Epithelial cell of proximal tubule (primary cell): ENCODE measurements at regions not wholly inside any gene's neighbourhood (a gene's known extent, or its start where the extent isn't known, plus 50 kb on each side); places are given as distances from the start of the nearest gene placed in this dataset.

Source experiments
- DNase-seq: peaks from one replicate; pipeline ENCODE4 v3.0.0-alpha.2; 2011; ENCODE audit warnings: low read depth
- H3K4me3 ChIP-seq: 2 replicates; pipeline ENCODE4 v1.5.1; 2011; ENCODE audit warnings: low read depth, mild to moderate bottlenecking, low read length
- CTCF ChIP-seq: conservative IDR thresholded peaks from 2 replicates; pipeline ENCODE4 v1.5.1; 2012; ENCODE audit warnings: low read depth, mild to moderate bottlenecking, low read length

GRCh38 chr13:80862456-80862855 is 521.5 kb upstream of the SPRY2 start:
- H3K4me3 ChIP-seq: no peak overlapping the region
- TF ChIP-seq CTCF: no peak
- no peak for DNase-seq

GRCh38 chr13:80860845-80861244 is 519.9 kb upstream of the SPRY2 start:
- H3K4me3 ChIP-seq: no peak overlapping the region
- no peak for DNase-seq
- TF ChIP-seq CTCF: no peak

GRCh38 chr13:80858131-80858530 is 517.2 kb upstream of the SPRY2 start:
- no peak for TF ChIP-seq CTCF
- DNase-seq: no peak
- no peak overlapping the region for H3K4me3 ChIP-seq

- no peak for TF ChIP-seq CTCF
- no peak overlapping the region for H3K4me3 ChIP-seq
- no peak for DNase-seq
These were observed 516.4 kb upstream of the SPRY2 start for GRCh38 chr13:80857321-80857720.

GRCh38 chr13:80850771-80851170 is 509.8 kb upstream of the SPRY2 start:
- H3K4me3 ChIP-seq: no peak overlapping the region
- TF ChIP-seq CTCF: peak; percentile 16
- no peak for DNase-seq

- DNase-seq: no peak
- H3K4me3 ChIP-seq: no peak overlapping the region
- TF ChIP-seq CTCF: no peak
These were observed 503.2 kb upstream of the SPRY2 start for GRCh38 chr13:80844164-80844563.

- TF ChIP-seq CTCF: no peak
- no peak for DNase-seq
- H3K4me3 ChIP-seq: no peak overlapping the region
These were observed 500.5 kb upstream of the SPRY2 start for GRCh38 chr13:80841414-80841813.
